HG03139 (cell line): ENCODE measurements at regions not wholly inside any gene's neighbourhood (a gene's known extent, or its start where the extent isn't known, plus 50 kb on each side); places are given as distances from the start of the nearest gene placed in this dataset.
"Not testable (repeated sequence)": the region's sequence is repeated elsewhere in the genome, so short reads cannot be mapped to it uniquely, and the experiment has no call there.

Source experiments
- ATAC-seq: cut with Tn5 transposase; IDR thresholded peaks from one replicate; pipeline ENCODE4 v1.9.1; 2021; ENCODE audit not compliant: unreplicated experiment

DNA sequence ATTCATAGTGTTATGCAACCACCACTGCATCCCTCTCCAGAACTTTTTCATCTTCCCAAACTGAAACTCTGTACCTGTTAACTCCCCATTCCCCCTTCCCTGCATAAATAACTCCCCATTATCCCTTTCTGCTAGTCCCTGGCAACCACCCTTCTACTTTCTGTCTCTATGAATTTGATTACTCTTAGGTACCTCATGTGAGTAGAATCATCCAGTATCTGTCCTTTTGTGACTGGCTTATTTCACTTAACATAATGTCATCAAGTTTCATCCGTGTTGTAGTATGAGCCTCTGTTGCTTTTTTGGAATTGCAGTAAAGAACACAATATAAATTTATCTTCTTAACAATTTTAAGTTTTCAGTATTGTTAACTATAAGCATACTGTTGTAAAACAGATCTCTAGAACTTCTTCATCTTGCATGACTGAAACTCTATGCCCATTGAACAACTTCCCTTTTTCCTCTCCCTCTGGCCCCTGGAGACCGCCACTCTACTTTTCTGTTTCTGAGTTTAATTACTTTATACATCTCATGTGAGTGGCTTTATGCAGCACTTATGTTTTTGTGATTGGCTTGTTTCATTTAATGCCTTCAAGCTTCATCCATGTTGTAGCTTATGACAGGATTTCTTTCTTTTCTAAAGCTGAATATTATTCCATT is 87.3 kb upstream of the ABCC4 start:
- no peak for ATAC-seq

DNA sequence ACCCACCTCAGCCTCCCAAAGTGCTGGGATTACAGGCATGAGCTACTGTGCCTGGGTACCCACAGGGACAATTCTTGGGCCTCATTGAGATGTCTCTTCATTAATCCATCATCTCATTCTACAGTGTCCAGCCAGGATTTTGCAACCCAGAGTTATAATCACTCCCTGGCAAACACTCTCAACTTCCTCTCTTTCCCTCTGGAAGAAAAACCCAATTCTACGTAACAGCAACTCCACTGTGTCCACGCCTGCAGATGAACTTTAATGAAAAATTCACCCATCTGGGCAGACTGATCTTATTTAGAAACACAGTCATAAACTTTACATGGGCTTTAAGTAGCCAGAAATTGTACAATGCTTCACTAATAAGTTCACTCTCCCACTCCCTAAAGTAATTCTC is 90.1 kb upstream of the ABCC4 start:
- ATAC-seq: no peak

DNA sequence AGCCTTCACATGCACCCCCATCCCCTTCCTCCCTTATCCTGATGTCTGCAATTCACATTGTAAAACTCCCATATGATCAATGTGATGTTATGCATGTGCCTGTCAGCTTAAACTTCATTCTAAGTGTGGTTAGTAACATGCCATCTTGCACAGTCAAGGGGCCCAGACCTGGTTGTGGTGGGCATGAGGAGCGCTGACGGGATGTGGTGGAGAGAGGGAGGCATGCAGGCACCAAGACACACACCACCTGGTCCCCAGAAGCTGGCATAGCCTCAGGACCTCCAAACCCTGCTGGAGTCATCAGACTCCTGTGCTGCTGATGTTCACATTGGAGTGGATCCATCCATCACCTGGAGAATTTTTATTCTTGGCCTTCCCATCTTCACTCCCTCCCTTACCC is 90.5 kb upstream of the ABCC4 start:
- no peak for ATAC-seq

DNA sequence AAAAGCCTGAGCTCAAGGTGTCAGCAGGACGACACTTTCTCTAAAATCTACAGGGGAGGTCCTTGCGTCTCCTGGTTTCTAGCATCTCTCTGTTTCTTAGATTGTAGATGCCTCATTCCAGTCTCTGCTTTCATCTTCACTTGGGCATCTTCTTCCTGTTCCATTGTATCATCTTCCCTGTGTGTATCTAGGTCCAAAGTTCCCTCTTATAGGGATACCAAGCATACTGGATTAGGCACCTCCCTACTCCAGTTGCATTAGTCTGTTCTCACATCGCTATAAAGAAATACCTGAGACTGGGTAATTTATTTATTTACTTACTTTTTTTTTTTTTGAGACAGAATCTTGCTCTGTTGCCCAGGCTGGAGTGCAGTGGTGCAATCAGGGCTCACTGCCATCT is 91.3 kb upstream of the ABCC4 start:
- no peak for ATAC-seq

DNA sequence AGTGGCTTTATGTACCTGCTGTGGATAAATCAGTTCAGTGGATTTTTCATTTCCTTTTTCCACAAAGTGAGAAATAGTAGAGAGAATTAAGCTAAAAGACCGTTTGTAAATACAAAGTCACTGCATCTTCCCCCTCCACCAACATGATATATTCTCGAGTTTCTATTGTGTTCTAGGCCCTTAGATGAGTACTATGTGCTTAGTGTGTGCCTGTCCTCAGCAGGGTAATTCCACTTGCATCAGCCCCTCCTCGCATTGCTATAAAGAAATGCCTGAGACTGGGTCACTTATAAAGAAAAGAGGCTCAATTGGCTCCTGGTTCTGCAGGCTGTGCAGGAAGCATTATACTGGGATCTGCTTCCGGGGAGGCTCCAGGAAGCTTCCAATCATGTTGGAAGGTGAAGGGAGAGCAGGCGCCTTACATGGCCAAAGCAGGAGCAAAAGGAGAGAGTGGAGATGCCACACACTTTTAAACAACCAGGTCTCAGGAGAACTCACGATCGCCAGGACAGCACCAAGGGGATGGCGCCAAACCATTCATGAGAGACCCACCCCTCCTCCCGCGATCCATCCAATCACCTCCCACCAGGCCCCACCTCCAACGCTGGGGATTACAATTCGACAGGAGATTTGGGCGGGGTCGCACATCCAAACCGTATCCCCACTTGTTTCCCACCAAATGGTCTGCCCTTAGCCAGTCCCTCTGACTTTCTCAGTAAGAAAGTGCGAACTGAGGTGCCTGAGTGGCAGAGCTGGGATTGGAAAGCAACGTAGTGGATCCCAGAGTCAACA is 102.3 kb upstream of the ABCC4 start:
- no peak for ATAC-seq

DNA sequence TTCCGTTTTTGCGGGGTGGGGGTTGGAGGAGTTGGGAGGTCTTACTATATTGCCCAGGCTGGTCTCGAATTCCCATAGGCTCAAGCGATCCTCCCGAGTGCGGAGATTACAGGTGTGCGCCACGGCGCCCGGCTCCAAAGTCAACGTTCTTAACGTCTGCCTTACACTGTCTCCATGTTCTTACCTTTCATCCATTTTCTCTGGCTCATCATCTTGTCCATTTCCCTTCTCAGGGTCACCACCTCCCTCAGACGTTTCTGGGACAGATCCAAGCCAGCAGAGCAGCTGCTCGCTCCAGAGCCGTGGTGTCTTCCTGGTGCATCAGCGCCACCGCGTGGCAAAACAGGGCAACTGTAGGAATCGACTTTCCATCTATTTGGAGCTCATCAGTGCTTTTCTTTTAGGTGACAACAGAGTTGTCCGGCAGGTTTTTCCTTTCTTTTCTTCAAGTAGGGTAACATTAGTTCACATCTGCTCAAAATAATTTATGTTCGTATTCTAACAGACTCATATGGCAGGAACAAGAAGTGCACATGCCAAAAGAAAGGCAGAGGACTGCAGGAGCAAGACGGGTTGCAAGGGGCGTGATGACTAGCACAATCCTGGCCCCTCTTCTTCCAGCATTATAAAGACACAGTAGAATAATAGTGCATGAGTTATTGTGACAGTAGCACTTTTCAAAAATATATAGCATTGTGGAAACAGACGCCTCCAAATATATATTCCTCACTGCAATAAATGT is 103.1 kb upstream of the ABCC4 start:
- peak; percentile 90 for ATAC-seq

DNA sequence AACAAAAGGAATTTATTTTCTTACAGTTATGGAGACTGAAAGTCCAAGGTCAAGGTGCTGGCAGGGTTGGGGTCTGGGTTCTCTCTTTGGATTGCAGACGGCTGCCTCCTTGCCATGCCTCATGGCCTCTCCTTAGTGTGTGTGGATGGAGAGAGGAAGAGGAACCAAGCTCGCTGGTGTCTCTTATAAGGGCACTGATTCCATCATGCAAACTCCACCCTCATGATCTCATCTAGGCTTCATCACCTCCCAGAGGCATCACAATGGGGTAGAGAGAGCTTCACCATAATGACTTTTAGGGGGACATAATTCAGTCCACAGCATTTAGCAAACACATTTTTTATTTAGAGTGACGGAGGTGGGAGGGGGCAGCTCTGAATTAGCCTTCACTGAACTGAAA is 104.9 kb upstream of the ABCC4 start:
- ATAC-seq: no peak

DNA sequence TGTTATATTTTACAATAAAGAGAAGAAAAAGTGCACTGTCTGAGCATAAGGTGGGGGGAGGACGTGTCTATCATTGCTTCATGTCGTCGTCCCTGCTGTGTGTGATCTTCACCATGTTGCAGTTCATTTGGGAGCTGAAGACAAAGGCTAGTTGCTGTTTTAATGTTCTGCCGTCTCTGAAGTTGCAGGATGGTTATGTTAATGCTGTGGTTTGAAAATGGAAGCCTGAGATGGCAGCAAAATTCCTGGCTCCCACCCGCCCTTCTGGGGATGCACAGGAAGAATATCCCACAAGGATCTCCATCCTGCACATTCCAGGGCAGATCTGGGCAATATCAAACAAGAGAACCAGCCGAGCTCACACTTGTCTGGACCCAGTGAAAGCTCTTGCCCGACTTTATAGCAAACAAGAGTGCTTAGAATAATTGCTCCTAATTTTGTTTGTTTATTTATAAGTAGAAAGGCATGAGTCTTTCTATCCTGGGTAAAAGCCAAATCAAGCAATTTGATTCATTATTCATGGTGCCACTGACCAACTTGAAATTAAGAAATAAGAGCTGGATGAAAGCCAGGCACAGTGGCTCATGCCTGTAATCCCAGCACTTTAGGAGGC is 110.3 kb upstream of the ABCC4 start:
- ATAC-seq: no peak

DNA sequence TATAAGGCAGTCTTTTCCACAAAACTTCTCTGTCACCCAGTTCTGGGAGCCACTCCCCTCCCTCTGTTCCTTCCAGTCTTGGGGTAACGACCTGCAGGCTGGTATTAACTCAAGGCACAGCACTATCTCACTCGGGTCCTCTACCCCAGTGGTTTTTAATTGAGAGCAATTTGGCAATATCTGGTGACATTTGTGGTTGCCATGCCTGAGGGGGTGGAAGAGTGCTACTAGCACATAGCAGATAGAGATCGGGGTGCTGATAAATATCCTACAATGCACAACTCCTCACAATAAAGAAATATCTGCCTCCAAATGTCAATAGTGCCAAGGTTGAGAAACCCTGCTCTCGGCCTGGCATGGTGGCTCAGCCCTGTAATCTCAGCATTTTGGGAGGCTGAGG is 117.7 kb upstream of the ABCC4 start:
- no peak for ATAC-seq

DNA sequence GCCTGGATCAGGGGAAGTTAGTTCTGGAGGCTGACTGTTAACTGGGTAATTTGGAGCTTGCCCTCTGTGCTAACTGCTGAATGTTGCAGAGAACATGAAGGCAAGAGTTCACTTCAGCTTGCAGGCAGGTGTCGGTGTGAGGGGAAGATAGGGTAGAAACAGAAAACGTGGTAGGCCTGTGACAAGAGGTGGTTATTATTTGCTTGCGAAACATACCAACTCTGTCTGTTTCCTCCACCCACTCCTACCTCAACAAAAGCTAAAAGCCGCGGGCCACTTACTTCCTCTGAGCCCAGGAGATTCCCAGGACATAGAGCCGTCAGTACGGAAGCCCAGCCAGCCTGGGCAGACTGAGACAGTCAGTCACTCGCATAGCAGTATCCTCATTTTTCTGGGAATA is 119.2 kb upstream of the ABCC4 start:
- no peak for ATAC-seq

DNA sequence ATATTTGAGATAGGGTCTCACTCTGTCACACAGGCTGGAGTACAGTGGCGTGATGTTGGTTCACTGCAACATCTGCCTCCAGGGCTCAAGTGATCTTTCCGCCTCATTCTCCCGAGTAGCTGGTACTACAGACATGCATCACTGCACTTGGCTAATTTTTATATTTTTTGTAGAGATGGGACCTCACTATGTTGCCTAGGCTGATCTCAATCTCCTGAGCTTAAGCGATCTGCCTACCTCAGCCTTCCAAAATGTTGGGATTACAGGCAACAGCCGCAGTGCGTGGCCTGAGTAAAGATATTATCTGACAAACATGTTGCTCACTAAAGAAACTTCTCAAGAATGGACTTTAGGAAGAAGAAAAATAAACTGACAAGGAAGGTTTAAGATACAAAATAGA is 125.4 kb upstream of the ABCC4 start:
- no peak for ATAC-seq

DNA sequence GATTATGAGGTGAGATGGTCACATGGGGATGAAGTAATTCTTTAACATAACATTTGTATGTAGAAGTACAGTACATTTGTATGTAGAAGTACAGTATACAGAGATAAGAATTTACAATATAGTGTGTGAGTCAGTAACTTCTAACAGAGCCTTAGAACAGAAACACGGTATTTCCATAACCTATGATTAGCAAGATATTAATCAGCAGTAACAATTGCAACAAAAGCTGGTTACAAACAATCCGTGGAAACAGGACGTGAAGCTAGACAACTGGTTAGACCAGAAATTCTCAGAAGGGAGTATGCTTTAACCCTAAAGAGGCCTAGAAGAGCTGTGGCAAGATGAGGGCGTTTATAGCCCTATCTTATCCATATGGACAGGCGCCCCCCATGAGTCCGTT is 122.0 kb upstream of the CLDN10 start:
- not testable (repeated sequence) for ATAC-seq

DNA sequence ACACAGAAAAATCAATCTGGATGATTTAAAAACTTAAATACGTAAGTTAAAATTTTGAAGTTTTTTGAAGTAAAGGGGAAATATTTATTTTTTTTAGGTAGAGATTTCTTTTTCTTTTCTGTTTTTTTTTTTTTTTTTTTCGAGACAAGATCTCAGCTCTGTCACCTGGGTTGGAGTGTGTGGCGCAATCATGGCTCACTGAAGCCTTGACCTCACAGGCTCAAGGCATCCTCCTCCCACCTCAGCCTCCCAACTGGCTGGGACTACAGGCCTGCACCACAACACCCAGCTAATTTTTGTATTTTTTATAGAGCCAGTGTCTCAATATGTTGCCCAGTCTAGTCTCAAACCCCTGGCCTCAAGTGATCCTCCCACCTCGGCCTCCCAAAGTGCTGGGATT is 120.4 kb upstream of the CLDN10 start:
- no peak for ATAC-seq

DNA sequence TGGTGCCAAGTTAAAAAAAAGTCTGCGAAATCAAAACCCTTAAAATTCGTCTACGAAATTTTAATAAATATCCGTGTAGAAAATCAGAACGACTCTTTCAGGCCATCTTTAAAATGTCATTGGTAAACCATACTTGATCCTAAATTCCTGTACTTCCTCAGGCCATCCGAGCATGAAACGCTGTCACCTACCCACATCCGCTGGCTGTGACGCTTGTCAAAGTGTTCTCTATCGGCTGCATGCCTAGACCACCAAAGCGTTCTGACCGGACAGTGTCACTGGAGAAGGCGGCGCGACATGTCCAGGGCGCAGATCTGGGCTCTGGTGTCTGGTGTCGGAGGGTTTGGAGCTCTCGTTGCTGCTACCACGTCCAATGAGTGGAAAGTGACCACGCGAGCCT is 119.0 kb upstream of the CLDN10 start:
- no peak for ATAC-seq

DNA sequence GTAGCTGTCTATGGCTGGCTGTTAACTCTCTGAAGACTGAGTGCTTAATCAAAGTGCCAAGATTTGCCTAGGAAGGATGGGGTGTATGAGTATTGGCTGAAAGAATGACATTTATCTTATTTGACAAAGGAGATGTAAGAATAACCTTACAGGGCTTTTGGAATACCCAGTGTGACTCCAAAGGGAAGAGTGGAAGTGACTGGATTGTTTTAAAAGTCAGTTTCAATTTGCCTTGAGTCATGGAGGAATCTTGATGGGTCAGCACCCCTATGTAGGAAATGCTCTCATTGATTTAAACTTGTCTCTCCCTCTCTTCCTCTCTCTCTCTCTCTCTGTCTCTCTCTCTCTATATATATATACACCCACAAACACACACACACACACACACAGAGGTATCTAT is 118.4 kb upstream of the CLDN10 start:
- ATAC-seq: no peak

DNA sequence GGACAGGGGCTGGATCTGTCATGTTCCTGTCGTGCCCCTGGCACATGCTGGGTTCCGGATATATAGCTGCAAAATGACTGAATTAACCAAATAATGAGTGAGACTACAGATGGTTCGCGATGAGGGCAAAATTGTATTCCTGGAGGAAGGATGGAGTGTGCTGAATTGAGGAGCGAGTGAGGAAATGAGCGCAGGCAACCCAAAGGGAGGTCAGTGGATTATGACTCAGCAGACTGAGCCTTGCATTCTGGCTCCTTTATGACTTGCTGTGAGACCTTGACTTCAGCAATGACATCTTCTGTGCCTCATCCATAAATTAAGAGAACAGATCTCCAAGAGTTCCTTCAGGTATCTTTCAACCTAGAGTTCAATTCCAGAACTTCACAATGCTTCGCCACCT is 115.0 kb upstream of the CLDN10 start:
- ATAC-seq: no peak

DNA sequence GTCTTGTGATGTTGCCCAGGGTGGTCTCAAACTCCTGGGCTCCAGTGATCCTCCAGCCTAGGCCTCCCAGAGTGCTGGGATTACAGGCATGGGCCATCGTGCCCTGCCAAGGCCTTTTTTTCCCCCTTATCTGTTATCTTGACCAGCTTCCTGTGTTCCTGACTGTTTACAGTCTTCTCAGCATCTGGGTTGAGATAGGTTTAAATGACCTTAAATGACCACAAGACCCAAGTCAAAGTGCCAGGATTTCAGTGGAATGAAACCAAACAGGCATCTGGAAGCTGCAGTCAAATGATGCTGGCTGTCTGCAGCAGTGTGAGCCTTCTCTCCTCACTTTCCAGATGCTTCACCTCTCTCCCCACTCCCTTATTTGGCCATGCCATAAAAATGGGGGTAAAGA is 114.2 kb upstream of the CLDN10 start:
- no peak for ATAC-seq

DNA sequence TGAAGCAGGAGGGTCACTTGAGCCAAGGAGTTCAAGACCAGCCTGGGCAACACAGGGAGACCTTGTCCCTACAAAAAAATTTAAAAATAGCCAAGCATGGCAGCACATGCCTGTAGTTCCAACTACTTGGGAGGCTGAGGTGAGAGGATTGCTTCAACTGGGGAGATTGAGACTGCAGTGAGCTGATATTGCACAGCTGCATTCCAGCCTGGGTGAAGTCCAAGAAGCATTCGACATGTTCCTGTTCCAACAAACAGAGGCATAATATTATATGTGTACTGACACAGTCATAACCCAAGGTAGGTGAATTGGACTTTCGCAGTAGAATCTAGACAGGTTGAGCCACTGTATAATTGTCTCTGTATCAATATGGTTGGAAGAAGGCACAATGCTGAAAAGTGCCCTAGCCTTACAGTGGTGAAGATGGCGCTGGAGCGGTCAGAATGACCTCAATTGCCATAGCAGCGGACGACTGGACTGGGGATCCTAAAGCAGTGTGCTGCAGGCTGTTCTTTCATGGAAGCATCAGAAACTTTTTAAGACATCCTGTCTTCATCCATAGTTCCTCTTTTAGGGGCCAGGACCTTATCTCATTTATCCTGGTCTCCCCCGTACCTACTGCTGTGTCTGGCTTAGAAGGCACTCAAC is 112.0 kb upstream of the CLDN10 start:
- ATAC-seq: no peak

DNA sequence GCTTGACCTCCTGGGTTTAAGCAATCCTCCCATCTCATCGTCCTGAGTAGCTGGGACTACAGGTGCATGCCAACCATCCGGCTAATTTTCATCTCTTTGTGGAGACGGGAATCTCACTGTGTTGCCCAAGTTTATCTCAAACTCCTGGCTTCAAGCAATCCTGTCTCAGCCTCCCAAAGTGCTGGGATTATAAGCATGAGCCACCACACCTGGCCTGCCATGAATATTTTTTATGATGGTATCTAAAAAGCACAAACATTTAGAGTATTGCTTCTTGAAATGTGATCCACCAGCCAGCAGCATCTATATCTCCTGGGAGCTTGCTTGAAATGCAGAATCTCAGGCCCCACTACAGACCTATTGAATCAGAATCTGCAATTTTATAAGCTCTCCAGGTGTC is 111.2 kb upstream of the CLDN10 start:
- no peak for ATAC-seq

DNA sequence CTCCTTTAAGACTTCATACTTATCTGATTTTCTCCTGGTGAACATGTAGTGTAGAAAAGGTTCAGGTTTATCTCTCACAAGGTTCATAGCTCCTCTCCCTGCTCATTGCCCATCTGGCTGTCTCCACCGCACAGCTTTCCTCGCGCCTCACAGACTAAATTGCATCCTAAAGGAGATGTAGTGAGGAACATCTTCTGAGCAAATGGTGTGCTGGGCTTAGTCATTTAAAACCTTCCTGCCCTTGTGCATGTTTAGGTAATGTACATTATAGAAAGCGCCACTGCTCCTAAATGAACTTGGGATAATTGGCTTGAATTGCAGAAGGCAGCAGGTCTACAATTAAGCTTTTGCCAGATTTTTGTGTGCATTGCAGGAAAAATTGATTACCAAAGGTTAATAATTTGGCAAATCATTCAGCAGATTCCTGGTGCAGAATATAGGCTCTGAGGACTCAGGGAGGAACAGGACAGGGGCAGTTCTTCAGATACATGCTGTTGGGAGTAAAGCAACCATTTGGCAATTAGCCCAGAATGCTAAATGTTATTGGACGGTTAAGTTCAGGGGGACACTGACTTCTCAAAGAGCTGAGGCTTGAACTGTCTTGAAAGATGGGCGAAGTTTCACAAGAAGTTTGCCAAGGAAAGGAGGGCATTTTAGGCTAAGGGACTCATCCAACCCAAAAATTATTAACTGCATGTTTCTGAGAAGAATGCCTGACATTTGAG is 108.4 kb upstream of the CLDN10 start:
- ATAC-seq: no peak

DNA sequence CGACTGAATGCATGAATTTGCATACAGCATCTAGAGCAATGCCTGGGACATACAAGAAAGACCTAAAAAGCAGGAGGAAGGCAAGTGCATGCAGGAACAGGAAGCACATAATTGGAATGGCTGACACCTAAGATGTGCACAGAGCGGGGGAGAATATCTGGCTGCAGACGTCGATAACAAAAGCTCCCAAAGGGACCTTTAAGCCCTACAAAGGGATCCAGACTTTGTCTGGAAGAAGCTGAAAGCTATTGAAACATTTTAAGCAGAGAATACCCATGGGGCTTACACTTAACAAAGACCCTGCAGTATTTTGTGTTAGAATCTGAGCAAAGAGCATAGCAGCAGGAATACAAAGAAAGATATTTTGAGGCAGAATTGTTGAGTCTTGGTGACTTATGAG is 107.4 kb upstream of the CLDN10 start:
- no peak for ATAC-seq
